ENCODE measurements at regions not wholly inside any gene's neighbourhood (a gene's known extent, or its start where the extent isn't known, plus 50 kb on each side); places are given as distances from the start of the nearest gene placed in this dataset.
A peak's percentile ranks its signal among the peaks of the same experiment; 100 is the strongest.

GRCh38 chr10:81019029-81019890 lies 481.6 kb downstream of the SH2D4B start:
- no peak for TF ChIP-seq EP300 (IDR thresholded peaks at IDR 0.05)
- peak in 3 of 7 experiments; percentile 14 to 24 (median 22) for TF ChIP-seq CTCF (IDR thresholded peaks at IDR 0.05)
- no peak for TF ChIP-seq POLR2A (IDR thresholded peaks at IDR 0.05)
- no peak for TF ChIP-seq POLR2AphosphoS5 (IDR thresholded peaks at IDR 0.05)

Data from stomach (tissue), 4 donors.